Activated naive CD8-positive, alpha-beta T cell (primary cell): ENCODE measurements at regions not wholly inside any gene's neighbourhood (a gene's known extent, or its start where the extent isn't known, plus 50 kb on each side); places are given as distances from the start of the nearest gene placed in this dataset.
"Not testable (repeated sequence)": the region's sequence is repeated elsewhere in the genome, so short reads cannot be mapped to it uniquely, and the experiment has no call there.

Source experiments
- H3K27ac Mint-ChIP-seq: one replicate; pipeline ENCODE4 v1.8.0; 2021; ENCODE audit warnings: mixed read lengths
- H3K27me3 Mint-ChIP-seq: one replicate; pipeline ENCODE4 v1.8.0; 2021; ENCODE audit warnings: mixed read lengths
- H3K36me3 Mint-ChIP-seq: one replicate; pipeline ENCODE4 v1.8.0; 2021; ENCODE audit warnings: mixed read lengths
- H3K4me1 Mint-ChIP-seq: one replicate; pipeline ENCODE4 v1.8.0; 2021; ENCODE audit warnings: low read depth, mixed read lengths
- H3K4me3 Mint-ChIP-seq: one replicate; pipeline ENCODE4 v1.8.0; 2021; ENCODE audit warnings: mild to moderate bottlenecking, mixed read lengths
- H3K9me3 Mint-ChIP-seq: one replicate; pipeline ENCODE4 v1.8.0; 2021; ENCODE audit warnings: low read depth, mixed read lengths

DNA sequence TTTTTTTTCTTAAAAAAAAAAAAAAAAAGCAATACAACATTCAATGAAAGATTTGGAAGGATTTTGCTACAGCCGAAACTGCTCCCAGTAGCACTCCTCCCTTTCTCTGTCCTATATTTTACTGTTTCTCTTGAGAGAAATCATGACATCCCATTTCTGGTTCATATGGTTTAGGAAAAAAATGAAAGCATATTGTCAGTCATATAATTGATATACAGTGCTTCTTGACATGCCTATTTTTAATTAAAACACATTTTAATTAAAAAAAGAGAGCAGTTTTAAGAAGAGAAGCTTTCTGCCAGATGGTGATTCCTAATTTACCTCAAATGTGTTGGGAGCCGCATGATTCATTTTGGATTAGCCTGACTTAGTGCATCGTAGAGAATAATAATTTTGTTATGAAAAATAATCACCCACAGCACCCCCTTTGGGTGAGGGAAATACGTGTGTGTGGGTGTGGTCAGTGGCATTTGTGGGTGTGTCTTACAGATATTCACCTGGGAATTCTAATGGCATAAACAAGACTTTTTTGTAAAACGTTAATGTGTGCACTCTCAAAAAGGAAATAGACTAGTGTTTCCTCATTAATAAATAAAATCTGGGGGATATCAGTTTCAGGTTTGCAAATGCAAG is 544.5 kb downstream of the MFSD1 start:
- no peaks in the 10 kb centered on the region for H3K36me3 Mint-ChIP-seq
- H3K27me3 Mint-ChIP-seq, result no peaks in the 10 kb centered on the region
- peaks cover 4% of the 10 kb centered on the region for H3K9me3 Mint-ChIP-seq
- H3K27ac Mint-ChIP-seq, result no peak overlapping the region
- H3K4me1 Mint-ChIP-seq, result no peaks in the 10 kb centered on the region
- H3K4me3 Mint-ChIP-seq, result no peak overlapping the region

DNA sequence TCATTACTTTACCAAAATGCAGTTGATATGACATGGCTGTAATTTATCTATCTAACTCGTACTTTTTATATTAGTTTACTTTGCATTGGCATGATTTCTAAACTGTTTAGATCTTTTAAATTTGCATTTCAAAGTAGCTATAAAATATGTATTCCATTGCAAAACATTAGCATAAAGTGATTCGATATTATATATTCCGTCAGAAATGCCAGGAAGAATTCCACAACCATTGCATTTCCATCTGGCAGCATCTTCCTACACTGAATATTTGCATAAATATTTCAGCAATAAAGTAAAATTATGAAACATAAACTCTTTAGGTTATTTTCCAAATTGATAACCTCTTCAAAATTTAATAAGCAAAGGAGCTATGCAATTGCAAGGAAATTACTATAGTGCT is 546.6 kb downstream of the MFSD1 start:
- no peaks in the 10 kb centered on the region for H3K4me1 Mint-ChIP-seq
- no peak overlapping the region for H3K4me3 Mint-ChIP-seq
- H3K27me3 Mint-ChIP-seq, result peaks cover 2% of the 10 kb centered on the region
- H3K36me3 Mint-ChIP-seq, result no peaks in the 10 kb centered on the region
- H3K9me3 Mint-ChIP-seq, result peaks cover 4% of the 10 kb centered on the region
- H3K27ac Mint-ChIP-seq, result no peak overlapping the region

DNA sequence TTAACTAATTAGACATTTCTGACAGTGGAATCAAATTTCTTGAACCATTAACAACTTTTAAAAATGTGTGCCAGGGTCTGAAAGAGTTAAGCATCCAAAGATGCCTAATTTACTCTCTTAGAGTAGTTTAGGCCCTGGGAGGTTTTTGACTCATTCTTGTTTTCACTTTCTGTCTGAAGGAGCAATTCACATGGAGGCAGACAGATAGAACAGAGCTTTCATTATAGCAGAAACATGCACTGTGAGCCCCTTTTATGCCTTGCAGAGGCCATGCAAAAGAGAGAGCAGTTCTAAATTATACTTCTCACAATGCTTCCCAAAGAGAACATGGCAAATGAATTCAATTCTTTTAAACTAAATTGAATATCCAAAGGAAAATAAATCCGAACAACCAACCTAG is 554.8 kb downstream of the MFSD1 start:
- Mint-ChIP-seq H3K27me3 (peaks cover under 1% of the 10 kb centered on the region), H3K36me3 (no peaks in the 10 kb centered on the region), H3K27ac (no peak overlapping the region), H3K4me1 (no peaks in the 10 kb centered on the region), H3K9me3 (no peaks in the 10 kb centered on the region), H3K4me3 (no peak overlapping the region)

DNA sequence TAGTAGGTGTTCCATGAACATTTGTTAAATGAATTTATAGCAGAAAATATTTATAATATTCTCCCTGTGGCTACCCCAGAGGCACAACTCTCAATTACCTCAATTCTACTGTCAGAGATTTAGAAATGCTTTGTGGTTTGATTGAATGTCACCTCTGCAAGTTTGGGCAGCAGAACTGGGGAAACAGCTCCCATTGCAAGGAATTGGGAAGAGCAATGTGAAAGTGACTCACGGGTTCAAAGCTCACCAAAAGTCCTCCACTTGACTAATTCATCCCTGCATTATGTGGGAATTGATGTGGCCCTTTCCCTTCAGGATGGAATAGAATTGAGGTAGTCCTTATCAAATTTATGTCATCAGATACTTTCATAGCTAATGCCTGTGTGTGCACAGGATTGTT is 562.7 kb downstream of the MFSD1 start:
- Mint-ChIP-seq H3K9me3 (no peaks in the 10 kb centered on the region), H3K4me1 (no peaks in the 10 kb centered on the region), H3K27ac (no peak overlapping the region), H3K36me3 (no peaks in the 10 kb centered on the region), H3K4me3 (no peak overlapping the region), H3K27me3 (no peaks in the 10 kb centered on the region)

DNA sequence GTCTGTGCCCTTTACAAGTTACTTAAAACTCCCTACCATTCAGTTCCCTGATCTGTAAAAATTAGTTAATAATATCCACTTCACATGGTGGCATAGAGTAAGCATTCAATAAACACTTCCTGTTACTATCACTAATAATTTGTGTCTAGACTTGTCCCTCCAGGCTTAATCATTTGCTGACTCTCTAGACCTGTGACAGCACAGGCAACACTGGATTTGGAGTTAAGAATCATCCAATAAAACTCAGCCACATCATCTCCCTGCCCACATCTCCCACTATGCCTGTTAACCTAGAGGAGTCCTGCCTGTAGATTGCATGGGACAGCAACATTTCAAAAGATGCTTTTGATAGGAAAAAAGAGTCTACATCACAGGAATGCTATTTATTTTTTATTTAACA is 564.6 kb downstream of the MFSD1 start:
- no peaks in the 10 kb centered on the region for H3K4me1 Mint-ChIP-seq
- no peak overlapping the region for H3K27ac Mint-ChIP-seq
- no peaks in the 10 kb centered on the region for H3K27me3 Mint-ChIP-seq
- H3K4me3 Mint-ChIP-seq, result no peak overlapping the region
- H3K9me3 Mint-ChIP-seq, result peaks cover 4% of the 10 kb centered on the region
- H3K36me3 Mint-ChIP-seq, result no peaks in the 10 kb centered on the region

DNA sequence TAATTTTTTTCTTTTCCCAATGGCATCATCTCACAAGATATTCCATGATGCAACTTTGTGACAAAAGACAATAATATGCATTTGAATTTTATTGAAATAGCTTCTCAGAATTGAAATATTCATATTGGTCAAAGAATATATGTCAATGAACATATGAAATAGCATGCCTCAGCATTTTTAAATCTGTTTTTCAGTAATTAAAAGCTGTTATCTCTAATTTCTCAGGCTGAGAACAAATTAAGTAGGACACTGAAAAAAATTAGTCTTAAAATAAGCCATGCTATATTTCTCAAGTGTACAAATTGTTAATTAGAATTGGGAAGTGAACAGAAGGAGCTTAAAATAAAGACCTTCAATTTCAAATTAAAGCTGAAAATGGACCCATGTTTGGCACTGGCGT is 570.1 kb downstream of the MFSD1 start:
- Mint-ChIP-seq H3K4me1 (no peaks in the 10 kb centered on the region), H3K9me3 (peaks cover 4% of the 10 kb centered on the region), H3K27me3 (no peaks in the 10 kb centered on the region), H3K4me3 (no peak overlapping the region), H3K36me3 (no peaks in the 10 kb centered on the region), H3K27ac (no peak overlapping the region)

DNA sequence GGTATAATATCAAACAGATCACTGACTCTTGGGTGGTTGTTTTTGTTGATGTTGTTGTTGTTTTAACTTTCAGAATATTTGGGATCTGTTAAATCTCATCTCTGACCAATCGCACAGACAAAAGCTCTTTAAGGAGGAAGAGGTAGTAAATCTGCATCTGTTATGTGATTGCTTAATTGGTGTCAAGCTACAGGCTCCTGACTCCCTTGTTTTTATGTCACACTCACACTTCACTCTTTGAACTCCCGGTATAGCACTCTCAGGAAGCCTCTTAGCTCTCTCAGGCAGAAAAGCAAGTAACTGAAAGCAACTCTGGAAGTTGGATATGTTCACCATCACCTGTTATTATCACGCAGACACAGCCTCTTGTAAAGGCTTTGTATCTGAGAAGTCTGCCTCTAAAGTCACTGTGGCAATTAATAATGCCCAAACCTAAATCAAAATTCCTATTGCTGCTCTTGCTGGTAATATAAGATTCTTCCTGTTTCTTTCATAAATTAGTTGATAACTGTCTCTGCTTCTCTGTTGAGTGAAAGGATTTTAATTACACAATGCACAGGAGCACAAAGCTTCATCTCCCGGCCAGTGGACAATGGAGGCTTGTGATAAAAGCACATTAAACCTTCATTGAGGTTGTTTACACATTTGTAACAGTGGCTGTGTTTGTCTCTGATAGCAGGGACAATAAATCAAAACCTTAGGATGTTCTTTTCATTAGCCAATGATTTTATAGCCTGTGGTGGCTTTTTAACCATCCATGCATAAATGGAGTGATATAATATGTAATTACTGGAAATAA is 576.7 kb downstream of the MFSD1 start:
- no peaks in the 10 kb centered on the region for H3K4me1 Mint-ChIP-seq
- no peak overlapping the region for H3K27ac Mint-ChIP-seq
- no peaks in the 10 kb centered on the region for H3K36me3 Mint-ChIP-seq
- H3K9me3 Mint-ChIP-seq, result peaks cover 4% of the 10 kb centered on the region
- no peaks in the 10 kb centered on the region for H3K27me3 Mint-ChIP-seq
- H3K4me3 Mint-ChIP-seq, result no peak overlapping the region

DNA sequence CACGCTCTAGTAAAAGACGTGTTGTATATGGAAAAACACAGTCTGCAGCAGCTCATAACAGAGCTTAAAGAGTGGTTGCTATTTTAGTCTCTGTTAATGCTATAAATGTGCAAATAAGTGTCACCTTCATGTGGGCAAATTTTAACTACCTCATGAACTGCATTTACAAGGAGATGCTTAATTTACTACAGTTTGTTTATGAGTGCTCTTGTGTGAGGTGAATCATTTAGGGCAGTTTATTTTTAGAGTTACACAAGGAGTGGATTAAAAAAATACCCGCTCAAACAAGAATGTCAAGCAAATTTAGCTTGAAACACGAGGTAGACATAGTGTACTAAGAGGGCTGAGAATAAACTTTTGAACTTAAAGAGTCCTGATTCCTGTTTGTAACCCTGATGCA is 579.0 kb downstream of the MFSD1 start:
- peaks cover 6% of the 10 kb centered on the region for H3K9me3 Mint-ChIP-seq
- H3K27ac Mint-ChIP-seq, result no peak overlapping the region
- no peak overlapping the region for H3K4me3 Mint-ChIP-seq
- H3K36me3 Mint-ChIP-seq, result no peaks in the 10 kb centered on the region
- H3K4me1 Mint-ChIP-seq, result no peaks in the 10 kb centered on the region
- H3K27me3 Mint-ChIP-seq, result peaks cover 1% of the 10 kb centered on the region

DNA sequence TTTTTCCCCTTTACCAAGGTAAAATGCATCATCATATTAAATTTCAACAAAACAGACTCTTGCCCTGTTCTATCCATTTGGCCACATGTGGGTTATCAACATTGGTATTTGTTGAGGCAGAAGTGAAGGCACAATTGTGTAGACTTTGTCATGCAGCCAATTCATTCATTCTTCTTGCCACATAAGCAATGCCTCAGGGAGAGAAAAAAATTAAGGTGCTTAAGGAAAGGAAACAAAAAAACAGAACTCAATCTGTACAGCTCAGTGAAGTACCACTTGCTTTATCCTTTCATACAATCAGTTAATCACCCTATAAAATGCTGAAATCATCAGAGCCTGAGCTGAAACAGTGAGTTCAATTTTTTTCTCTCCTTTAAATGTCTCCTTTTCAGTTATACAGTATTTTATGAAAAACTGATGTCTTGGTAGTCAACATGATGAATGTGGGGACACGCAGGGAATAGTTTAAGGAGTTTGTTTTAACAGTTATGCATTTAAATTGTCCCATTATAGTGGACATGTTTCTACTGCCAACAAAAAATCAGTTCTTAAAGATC is 588.9 kb downstream of the MFSD1 start:
- H3K27me3 Mint-ChIP-seq, result peaks cover under 1% of the 10 kb centered on the region
- no peaks in the 10 kb centered on the region for H3K36me3 Mint-ChIP-seq
- no peaks in the 10 kb centered on the region for H3K4me1 Mint-ChIP-seq
- H3K9me3 Mint-ChIP-seq, result peaks cover 10% of the 10 kb centered on the region
- no peak overlapping the region for H3K4me3 Mint-ChIP-seq
- H3K27ac Mint-ChIP-seq, result no peak overlapping the region

DNA sequence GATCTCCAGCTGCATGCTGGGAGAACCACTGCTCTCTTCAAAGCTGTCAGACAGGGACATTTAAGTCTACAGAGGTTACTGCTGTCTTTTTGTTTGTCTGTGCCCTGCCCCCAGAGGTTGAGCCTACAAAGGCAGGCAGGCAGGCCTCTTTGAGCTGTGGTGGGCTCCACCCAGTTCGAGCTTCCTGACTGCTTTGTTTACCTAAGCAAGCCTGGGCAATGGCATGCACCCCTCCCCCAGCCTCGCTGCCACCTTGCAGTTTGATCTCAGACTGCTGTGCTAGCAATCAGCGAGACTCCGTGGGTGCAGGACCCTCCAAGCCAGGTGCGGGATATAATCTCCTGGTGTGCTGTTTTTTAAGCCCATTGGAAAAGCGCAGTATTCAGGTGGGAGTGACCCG is 591.0 kb upstream of the IL12A start:
- not testable (repeated sequence) for H3K36me3 Mint-ChIP-seq, H3K9me3 Mint-ChIP-seq, H3K4me3 Mint-ChIP-seq, H3K27ac Mint-ChIP-seq, H3K4me1 Mint-ChIP-seq, H3K27me3 Mint-ChIP-seq

DNA sequence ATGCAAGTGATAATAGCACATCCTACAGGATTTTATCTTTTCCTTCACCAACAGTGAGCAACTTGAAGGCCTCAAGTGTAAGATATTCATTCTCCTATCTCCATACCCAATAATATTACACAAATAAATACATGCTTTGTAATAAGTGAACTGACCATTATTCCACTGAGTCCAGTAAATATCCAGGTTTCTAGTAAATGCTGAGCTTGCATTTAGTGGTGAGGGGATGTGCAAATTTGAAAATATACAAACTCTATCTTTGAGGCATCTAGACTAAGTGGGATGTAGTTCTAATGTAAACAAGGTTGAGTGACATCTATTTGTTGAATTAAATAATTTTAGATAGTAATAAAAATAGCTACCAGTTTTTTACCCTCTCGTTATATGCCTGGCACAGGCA is 587.6 kb upstream of the IL12A start:
- Mint-ChIP-seq H3K27ac (no peak overlapping the region), H3K4me1 (no peaks in the 10 kb centered on the region), H3K27me3 (peaks cover 1% of the 10 kb centered on the region), H3K4me3 (no peak overlapping the region), H3K9me3 (peaks cover 7% of the 10 kb centered on the region), H3K36me3 (no peaks in the 10 kb centered on the region)

DNA sequence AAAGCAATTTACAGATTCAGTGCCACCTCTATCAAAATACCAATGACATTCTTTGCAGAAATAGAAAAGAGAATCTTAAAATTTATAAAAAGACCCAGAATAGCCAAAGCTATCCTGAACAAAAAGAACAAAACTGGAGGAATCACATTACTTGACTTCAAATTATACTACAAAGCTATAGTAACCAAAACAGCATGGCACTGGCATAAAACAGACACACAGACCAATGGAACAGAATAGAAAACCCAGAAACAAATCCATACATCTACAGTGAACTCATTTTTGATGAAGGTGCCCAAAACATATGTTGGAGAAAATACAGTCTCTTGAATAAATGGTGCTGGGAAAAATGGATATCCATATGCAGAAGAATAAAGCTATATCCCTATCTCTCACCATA is 578.9 kb upstream of the IL12A start:
- not testable (repeated sequence) for H3K4me3 Mint-ChIP-seq, H3K36me3 Mint-ChIP-seq, H3K27me3 Mint-ChIP-seq, H3K4me1 Mint-ChIP-seq, H3K27ac Mint-ChIP-seq
- peaks cover 25% of the 10 kb centered on the region for H3K9me3 Mint-ChIP-seq

DNA sequence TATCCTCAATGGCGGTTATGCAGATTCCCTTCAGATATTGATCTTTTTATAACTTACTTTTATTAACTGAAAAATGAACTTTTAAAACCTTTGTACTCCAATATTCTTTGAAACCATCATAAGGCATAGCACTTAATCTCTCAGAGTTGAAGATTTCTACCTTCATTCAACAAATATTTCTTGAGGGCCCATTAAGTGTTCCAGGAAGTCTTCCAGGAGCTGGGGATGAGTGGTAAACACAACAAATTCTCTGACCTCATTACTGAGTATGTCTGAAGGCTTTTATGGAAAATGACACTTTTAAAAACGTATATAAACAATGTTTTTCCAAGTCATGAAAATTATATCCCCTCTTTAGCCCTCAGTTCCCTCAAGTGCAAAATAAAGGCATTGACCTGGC is 575.3 kb upstream of the IL12A start:
- no peaks in the 10 kb centered on the region for H3K36me3 Mint-ChIP-seq
- H3K4me3 Mint-ChIP-seq, result no peak overlapping the region
- no peaks in the 10 kb centered on the region for H3K4me1 Mint-ChIP-seq
- H3K27me3 Mint-ChIP-seq, result no peaks in the 10 kb centered on the region
- peaks cover 19% of the 10 kb centered on the region for H3K9me3 Mint-ChIP-seq
- no peak overlapping the region for H3K27ac Mint-ChIP-seq

DNA sequence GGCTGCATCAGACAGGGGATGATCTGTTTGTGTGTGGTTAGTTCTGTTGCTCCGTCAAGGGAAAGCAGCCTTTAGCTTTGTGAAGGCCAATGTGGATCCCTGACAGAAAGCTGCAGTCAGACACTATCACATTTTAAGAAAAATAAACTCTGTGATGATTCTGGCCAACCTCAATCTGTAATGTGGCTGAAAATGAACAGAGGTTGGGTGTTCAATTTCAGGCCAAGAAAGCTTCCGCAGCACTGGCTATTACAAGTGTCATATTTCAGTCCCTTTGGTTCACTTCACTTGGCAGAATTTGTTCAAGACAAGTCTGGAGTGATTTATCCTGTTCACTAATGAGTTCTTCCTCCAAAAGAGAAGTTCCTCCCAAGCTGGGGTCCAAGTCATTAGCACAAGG is 571.8 kb upstream of the IL12A start:
- no peaks in the 10 kb centered on the region for H3K27me3 Mint-ChIP-seq
- no peaks in the 10 kb centered on the region for H3K36me3 Mint-ChIP-seq
- H3K4me3 Mint-ChIP-seq, result no peak overlapping the region
- H3K4me1 Mint-ChIP-seq, result no peaks in the 10 kb centered on the region
- no peak overlapping the region for H3K27ac Mint-ChIP-seq
- H3K9me3 Mint-ChIP-seq, result peaks cover 3% of the 10 kb centered on the region

DNA sequence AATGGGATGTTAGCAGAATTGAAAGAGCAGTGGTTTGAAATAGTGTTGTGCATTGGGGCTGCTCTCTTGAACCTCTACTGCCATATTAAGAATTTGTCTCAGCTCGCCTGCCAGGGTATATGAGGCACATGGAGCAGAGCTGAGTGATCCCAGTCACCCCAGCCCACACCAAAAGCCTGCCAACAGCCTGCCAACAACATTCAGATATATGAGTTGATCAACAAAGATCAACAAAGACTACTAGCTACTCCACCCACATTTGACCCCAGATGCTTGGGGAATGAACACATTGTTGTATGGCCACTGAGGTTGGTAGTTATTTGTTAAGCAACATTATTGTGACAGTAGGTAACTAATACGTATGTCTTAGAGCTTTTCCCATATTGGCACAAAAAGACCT is 570.9 kb upstream of the IL12A start:
- no peaks in the 10 kb centered on the region for H3K36me3 Mint-ChIP-seq
- peaks cover 3% of the 10 kb centered on the region for H3K9me3 Mint-ChIP-seq
- no peaks in the 10 kb centered on the region for H3K27me3 Mint-ChIP-seq
- H3K4me3 Mint-ChIP-seq, result no peak overlapping the region
- no peak overlapping the region for H3K27ac Mint-ChIP-seq
- H3K4me1 Mint-ChIP-seq, result no peaks in the 10 kb centered on the region
